Muscle of back (tissue), 3 donors: ENCODE measurements at regions not wholly inside any gene's neighbourhood (a gene's known extent, or its start where the extent isn't known, plus 50 kb on each side); places are given as distances from the start of the nearest gene placed in this dataset.
A peak's percentile ranks its signal among the peaks of the same experiment; 100 is the strongest.
"Not testable (repeated sequence)": the region's sequence is repeated elsewhere in the genome, so short reads cannot be mapped to it uniquely, and the experiment has no call there.

Source experiments
- DNase-seq, 3 donors: peaks; one replicate each; pipeline versions ENCODE4 v3.0.0 to v3.0.0-alpha.2; 2013

DNA sequence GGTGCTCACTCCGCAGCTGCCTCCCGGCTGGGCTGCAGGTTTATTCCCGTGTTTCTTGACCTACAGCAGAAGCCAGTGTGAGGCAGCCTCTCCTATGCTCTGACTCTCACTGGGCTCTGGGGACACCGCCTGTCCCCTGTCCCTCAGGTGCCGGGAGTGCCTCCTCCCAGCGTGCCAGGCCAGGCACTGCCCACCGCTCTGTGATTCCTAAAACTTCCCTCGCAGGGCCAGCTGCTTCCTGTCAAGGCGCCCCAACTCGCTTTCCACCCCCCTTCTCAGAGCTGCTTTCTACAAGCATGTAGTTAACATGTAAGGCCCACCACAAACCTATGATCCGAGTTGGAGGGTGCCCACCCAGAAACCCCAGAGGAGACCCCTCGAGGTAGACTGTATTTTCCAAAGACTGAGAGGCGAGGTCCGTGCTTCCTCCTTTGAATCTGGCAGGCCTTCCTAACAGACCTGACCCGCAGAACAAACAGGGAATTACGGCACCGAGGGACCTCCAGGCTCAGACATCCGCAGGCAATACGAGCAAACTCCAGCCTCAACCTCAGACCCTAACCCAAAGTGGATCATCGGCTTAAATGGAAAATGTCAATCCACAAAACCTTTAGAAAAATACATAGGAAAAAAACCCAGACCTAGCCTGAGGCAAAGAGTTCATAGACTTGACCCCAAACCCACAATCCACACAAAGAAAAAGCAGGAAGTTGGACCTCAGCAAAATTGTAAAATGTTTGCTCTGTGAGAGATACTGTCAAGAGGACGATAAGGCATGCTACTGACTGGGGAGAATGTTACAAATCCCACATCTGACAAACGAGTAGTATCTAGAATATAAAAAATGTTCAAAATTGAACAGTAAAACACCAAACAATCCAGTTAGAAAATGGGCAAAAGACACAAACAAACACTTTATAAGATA, 121.3 kb upstream of the IQSEC1 start:
- no peak for DNase-seq

DNA sequence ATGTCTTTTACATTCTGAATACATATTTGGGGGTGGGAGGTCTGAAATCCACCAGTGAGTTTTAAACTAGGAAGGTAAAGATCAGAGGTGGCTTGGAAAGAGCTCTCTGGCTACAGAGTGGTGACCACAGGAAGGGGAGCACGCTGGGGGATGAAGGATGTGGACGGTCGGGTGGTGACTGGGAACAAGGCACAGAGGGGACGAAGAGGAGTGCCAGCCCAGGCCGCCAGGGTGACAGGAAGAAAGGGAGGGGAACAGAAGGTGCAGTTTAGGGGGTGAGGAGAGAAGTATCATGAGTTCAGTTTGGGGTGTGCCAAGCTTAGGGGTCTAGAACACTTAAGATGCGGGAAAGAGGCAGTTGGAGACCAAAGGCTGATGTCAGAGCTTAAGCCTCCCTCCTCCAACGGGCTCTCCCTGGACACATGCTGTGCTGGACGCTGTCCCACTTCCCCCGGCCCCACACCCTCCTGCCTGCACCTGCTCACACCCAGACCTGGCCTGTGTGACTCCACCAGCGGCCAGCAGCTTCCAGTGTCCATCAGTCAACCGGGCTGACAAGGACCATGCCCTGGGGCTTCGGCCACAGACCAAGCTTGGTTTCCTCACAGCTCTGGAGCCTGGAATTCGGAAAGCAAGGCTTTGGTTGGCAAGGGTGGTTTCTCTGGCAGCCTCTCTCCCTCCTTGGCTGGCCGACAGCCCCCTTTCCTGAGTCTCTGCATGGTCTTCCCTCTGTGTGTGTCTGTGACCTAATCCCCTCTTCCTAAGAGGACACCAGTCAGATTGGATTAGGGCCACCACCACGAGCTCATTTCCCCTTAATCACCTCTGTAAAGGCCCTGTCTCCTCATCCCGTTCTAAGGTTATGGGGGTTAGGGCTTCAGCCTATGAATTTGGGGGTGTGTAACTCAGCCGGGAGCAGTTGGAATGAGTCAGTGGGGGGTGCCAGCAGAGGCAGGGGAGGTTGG, 120.4 kb upstream of the IQSEC1 start:
- peak in 2 of 3 donors; percentile 26 to 34 for DNase-seq

DNA sequence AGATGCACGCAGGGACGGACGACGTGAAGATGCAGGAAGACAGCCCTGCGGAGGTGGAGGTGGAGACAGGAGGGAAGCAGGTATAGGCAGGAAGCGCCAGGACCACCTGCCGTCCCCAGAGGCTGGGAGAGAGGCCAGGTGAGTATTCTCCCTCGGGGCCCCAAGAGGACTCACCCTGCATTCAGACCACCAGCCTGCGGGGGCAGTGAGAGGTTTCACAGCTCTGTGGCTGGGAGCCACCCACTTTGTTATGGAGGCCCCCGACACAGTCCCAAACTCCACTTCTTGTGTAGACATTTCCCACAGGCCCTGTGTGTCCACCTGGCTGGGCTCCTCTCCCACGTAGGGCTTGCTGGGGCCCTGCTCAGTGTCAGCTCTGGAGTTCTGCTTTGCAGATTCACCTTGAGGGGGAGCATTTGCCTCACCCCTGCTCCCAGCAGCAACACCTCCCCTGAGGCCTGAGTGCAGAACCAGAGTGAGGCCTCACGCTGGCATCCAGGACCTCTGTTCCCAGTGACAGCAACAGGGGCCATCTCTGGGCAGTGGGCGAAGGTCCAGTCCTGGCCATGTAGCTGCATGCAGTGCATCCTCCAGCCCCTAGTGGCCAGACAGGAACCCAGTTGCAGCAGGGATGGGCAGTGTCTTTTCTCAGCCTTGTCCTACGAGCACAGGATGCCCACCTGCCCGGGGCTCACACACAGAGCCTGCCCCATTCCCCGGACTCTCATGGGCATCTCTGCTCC, 119.4 kb upstream of the IQSEC1 start:
- DNase-seq = no peak

DNA sequence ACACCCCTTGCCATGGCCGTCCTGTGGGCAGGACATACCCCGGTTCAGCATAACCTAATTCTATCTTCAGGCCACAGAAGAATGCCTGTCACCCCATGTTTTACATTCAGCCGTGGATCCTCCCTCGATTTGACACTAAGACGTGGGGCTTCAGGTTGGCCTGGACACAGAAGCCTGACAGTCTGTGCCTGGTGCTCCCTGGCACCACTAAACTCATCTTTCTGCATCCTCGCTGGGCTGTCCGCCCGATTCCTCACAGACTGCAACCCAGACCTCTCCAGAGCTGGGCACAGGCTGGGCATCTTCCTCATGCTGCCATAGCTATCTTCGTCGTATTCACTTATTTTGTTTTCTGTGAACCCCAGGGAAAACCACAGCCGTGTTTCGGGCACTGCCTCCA, 117.8 kb upstream of the IQSEC1 start:
- no peak for DNase-seq

DNA sequence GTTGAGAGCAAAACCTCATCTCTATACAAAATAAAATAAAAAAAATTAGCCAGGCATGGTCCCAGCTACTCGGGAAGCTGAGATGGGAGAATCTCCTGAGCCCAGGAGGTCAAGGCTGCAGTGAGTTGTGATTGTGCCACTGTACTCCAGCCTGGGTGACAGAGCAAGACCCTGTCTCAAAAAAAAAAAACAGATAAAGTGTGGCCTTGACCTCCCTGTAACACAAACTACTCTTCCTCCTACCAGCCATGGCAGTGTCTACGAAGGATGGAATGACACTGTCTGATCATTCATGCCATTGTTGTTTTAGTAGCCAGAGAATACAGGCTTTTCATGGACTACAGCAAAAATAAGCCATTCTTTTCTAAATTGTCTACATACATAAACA, 117.1 kb upstream of the IQSEC1 start:
- DNase-seq = no peak

DNA sequence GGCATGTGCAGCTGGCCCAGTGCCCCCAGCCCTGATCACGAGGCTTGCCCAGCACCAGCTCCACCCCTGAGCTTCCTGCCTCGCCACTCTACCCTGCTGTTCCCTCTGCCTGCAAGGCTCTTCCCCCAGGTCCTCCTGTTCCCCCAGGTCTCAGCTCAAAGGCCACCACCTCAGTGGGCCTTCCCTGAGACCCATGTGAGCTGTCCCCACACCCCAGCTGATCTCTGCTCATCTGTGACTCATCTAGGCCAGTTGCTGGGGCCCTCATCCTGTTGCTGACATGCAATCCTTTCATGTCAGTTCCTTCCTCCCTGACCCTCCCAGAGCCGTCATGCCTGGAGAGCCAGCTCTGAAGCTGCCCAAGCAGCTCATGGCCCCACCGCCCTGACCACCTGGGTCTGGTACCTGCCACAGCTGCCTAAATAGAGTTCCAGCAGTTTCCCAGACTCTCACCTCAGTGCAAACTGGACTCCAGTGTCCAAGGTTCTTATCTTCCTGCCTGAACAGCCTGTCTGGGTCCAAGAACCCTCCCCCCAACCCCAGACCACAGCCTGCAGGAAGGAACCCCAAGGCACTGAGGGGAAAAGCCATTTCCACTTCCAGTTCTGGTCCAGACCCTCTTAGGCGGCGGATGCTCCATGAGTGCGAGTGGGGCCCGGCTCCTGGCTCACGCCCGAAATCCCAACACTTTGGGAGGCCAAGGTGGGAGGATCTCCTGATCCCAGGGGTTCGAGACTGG, 116.6 kb upstream of the IQSEC1 start:
- DNase-seq = no peak

DNA sequence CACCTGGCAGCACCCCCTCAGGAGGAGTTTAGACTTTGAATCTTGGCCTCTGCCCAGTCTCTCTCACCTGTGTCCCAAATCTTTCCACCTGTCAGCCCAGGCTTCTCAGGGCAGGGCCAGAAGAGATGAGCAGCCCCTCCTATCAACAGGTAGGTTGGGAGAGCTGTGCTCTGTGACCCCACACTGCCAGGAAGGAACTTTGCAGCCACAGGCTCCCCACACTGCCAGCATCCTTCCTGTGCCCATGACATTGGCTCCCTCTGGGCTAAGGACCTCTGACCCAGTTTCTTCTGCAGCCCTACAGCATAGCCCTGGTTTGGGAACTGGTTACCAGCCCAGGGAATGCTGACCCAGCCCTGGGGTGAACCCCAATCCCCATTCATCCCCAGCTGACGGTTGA, 115.7 kb upstream of the IQSEC1 start:
- DNase-seq = no peak

DNA sequence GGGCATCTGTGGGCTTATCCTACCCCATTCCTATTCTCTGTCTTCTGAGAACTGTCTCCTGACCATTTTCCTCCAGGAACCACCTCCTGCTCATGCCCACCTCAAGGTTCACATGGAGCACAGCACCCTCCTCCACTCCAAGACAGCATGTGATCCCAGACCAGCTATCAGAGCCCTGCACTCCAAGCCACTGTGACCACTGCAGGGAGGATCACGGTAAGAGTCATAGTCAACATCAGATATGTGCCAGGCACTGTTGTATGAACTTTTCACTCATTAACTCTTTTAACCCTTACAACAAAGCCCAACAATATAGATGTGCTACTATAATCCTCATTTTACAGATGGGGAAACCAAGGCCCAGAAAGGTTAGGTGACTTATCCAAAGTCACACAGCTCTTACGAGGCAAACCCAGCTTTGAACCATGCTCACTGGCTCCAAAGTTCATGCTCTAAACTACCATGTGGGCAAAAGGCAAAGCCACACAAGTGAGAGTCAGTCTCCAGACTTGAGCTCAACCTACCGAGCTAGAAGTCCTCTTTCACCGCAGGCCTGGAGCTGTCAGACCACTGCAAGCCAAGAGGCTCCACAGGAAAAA, 115.1 kb upstream of the IQSEC1 start:
- DNase-seq = no peak

DNA sequence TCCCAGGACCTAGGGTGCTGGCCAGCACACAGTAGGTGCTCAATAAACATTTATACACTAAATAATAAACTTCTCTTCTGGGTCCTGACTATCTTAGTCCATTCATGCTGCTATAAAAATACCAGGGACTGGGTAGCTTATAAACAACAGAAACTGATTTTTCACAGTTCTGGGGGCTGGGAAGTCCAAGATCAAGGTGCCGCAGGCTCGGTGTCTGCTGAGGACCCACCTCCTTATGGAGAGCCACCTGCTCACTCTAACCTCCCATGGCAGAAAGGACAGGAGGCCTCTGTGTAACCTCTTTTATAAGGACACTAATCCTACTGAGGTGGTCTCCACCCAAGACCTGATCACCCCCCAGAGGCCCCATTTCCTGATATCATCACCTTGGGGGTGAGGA, 114.4 kb upstream of the IQSEC1 start:
- no peak for DNase-seq

DNA sequence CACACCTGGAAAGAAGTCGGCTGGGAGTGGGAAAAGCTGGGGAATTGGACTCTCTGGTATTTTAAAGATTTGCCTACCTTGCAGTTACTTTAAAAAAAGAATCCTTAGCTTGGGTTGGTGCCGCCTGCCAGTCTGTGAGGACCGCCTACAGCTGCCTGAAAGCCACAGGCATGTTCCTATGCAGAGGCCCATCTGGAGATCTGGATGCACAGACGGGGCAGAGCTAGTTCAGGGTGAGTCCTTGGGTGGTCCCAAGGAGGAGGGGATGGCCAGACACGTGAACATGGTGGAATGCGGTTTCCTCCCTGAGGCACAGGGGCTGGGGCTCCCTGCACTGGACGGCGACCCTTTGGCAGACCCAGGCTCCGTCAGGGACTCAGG, 113.2 kb upstream of the IQSEC1 start:
- DNase-seq = no peak

DNA sequence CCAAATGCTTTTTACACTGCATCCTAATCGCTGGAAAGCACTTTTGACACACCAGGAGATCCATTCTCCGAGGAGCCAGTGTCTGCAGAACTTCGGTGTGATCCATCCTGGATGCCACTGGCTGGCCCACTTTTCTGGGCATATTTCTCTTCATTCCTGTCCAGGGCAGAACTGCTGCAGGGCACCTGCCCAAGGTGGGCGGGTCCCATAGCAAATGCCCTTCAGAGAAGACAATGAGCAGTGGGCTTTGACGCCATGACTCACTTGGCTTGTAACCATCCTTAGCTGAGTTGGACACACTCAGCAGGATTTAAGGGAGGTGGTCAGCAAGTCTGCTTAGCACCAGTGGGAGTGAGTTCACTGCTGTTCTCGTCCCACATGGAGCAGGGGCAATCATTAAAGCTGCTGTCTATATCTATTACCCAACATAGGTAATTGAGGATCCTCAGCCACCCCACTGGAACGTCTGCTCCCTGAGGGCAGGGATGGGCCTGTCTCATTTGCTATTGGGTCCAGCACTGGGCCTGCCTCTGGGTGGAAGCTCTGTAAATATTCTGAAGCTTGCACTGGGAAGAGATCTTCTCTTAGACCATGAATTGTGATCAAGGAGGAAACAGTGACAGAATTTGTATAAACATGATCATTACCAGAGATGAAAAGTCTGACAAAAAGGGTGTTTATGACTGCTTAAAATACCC, 112.7 kb upstream of the IQSEC1 start:
- no peak for DNase-seq

DNA sequence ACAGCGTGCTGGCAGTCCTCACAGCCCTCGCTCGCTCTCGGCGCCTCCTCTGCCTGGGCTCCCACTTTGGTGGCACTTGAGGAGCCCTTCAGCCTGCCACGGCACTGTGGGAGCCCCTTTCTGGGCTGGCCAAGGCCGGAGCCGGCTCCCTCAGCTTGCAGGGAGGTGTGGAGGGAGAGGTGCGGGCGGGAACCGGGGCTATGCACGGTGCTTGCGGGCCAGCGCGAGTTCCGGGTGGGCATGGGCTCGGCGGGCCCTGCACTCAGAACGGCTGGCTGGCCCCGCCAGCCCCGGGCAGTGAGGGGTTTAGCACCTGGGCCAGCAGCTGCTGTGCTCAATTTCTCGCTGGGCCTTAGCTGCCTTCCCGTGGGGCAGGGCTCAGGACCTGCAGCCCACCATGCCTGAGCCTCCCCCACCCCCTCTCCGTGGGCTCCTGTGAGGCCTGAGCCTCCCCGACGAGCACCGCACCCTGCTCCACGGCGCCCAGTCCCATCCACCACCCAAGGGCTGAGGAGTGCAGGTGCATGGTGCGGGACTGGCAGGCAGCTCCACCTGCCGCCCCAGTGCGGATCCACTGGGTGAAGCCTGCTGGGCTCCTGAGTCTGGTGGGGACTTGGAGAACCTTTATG, 106.5 kb upstream of the IQSEC1 start:
- DNase-seq = not testable (repeated sequence)

DNA sequence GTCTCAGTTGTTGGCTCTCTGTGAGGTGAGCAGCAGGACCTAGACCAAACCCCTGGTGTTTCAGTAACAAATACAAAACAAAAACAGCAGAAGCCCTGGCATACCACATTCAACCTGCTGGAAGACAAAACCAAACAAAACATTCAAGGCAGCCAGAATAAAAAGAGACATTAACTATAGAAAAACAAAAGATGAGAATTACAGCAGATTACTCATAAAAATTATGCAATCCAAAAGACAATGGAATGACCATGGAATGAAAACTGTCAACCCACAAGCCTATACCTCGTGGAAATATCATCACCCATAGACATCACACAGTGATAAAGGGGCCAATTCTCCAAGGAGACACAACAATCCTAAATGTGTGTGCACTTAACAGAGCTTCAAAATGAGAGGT, 106.0 kb upstream of the IQSEC1 start:
- no peak for DNase-seq

DNA sequence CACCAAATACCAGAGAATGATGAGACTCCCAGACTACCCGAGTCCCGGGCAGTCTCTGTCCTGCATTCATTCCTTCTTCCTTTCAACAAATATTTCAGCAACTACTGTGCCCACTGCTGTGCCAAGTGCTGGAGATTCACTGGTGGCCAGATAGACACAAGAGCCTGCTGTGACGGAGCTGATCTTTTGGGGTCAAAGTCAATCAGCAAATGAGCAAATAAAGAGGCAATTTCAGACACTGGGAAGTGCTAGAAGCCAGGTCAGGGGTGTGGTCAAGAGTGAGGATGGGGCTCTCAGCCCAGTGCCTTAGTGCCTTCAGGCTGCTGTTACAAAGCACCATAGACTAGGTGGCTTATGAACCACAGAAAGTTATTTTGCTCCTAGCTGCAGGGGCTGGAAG, 104.9 kb upstream of the IQSEC1 start:
- DNase-seq = no peak

DNA sequence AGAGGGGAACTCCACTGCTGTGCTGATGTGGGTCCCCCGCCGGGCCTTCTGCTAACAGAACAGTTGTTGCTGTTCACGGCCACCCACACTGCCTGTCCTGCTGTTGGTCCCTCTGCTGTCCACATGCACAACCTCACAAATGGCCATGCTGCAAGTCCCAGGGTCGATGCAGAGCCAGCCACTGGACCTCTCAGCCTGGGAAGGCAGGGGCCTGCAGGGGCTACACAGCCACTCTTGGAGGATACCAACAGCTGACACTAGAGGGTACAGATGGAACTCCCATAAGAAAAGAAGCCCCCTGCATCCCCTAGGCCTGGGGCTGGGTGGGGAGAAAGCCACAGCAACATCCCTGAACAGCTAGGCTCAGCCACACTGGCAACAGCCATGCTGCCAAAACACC, 104.4 kb upstream of the IQSEC1 start:
- no peak for DNase-seq

DNA sequence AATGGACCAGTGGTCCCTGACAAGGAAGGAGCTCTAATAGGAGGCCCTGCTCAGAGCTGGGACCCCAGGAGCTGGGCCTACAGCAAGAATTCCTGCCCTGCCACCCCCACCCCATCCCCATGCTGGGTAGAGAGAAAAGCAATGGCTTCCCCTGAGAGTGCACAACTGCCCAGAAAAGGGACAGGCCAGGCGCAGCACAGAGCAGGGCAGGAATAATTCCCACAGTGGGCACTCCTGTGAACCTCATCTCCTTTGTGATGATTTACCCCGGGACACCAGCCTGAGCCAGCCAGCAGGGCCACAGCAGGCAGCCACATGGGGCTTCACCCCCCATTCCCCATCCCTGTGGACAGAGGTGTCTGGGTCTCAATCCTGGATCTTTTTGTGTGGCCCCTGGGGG, 104.0 kb upstream of the IQSEC1 start:
- no peak for DNase-seq

DNA sequence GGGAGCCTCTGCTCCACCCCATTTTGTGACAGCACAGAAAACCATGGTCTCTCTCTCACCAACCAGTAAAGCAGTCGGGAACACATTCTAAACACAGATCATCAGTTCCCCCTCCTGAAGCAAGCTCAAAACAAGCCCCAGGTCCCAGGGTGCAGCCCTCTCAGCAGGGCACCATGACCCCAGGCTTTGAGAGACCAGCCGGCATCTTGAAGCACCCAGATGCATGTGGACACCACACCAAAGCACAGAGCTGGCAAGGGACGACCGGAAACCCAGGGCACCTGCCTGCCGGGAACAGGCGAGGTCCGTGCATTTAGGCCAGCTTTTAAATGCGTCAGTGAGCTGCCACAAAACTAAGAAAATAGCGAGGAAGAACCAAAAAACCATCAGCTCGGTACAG, 103.2 kb upstream of the IQSEC1 start:
- no peak for DNase-seq

DNA sequence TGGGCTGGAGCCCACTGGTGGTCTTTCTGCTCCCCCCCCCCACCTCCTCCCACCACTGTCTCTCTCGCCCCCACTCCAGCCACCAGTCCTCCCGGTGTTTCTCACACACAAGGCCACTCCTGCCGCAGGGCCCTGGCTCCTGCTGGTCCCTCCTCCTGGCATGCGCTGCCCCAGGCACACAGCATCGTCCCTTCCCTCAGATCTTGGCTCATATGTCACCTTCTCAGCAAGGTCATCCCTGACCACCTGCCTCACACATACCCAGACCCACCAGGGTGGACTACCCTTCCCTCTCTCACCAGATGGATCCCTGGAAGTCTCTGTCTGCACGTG, 101.5 kb upstream of the IQSEC1 start:
- DNase-seq = no peak

DNA sequence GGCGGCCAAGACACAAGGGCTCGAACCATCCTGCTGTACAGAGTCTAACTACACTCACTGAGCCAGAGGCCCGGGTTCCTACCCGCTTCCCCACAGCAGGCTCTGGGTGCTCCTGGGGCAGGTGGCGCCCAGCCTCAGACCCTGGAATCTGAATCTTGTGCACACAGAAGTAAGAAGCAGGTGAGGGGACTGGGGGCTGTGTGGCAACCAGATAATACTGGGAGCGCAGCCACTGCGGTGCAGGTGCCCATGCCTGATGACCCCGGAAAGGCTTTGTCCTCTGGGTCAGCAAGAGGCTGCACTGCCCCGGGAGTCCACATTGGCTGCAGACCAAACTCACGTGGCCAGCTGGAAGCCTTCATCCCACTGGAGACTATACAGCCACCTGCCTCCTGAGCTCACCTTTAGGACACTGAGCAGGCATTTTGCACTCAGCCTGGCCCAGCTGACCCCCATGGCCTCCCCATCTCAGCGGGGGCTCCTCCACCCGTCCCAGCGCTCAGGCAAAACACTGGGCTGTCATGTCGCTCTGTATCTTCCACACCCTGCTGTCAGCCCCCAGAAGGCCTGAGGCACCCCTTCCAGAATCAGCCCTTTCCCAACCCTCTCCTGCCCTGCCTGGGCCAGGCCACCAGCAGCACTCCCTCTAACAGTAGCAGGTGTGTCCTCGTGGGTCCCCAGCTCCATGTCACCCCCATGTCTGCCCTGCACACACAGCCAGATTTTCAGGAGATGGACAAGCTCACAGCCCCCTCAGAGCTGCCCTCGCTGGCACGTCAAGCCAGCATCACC, 101.0 kb upstream of the IQSEC1 start:
- no peak for DNase-seq
